ENCODE measurements at regions not wholly inside any gene's neighbourhood (a gene's known extent, or its start where the extent isn't known, plus 50 kb on each side); places are given as distances from the start of the nearest gene placed in this dataset.

GRCh38 chr5:68898951-68899471 lies 194.8 kb upstream of the SLC30A5 start:
- 56% methylated on average over 4 of the region's 4 CpGs for WGBS (ENCODE audit: low lambda C conversion rate)
- no peak for DNase-seq (ENCODE audit: low spot score)
- no peak for FAIRE-seq
- CTCF ChIA-PET (ENCODE audit: low intra/inter-chr PET ratio, low total read pairs): no interaction called here
- in situ Hi-C loops (cut with HindIII; ENCODE audit: extremely low pct_ligation_motif_present, low pct_unique_long_range_greater_than_20kb): no loop called here
- no peaks in the 10 kb centered on the region for H3K9me3 ChIP-seq (ENCODE audit: low read length)
- H3K27ac ChIP-seq (ENCODE audit: extremely low read length, insufficient read depth, low read length): no peak overlapping the region
- no peaks in the 10 kb centered on the region for H4K20me1 ChIP-seq (ENCODE audit: insufficient read depth, low read length)
- no peaks in the 10 kb centered on the region for H3K79me2 ChIP-seq (ENCODE audit: insufficient read depth, low read length)
- intact Hi-C loops (cut with micrococcal nuclease; ENCODE audit: unreplicated experiment): no loop called here
- no peak overlapping the region for H2AFZ ChIP-seq (ENCODE audit: low read length)
- no peak overlapping the region for H3K4me3 ChIP-seq (replicated peaks in 1 of 3; ENCODE audit: insufficient read depth in 1 of 3, low read depth in 2 of 3, low read length in 3 of 3)
- ATAC-seq: no peak
- no peaks in the 10 kb centered on the region for H3K4me1 ChIP-seq (ENCODE audit: insufficient read depth, low read length)
- H3K36me3 ChIP-seq (replicated peaks in 1 of 2; ENCODE audit: control insufficient read depth in 1 of 2, insufficient read depth in 2 of 2, low read length in 2 of 2): no peaks in the 10 kb centered on the region
- no peak overlapping the region for H3K9ac ChIP-seq (ENCODE audit: insufficient read depth, low read depth, low read length)
- no peaks in the 10 kb centered on the region; a peak in 1 of 5 replicates for H3K27me3 ChIP-seq (ENCODE audit: control insufficient read depth in 1 of 2, insufficient read depth in 2 of 2, low read length in 2 of 2)
- no TSS peak for BruUV-seq (replicated peaks)
- no peak overlapping the region for H3K4me2 ChIP-seq (ENCODE audit: low read depth, low read length)
- POLR2A ChIA-PET: no interaction called here
- TF ChIP-seq ZBTB4 (CRISPR knock-in tag; IDR thresholded peaks at IDR 0.05; ENCODE audit: borderline replicate concordance) (no peak), RFX5 (IDR thresholded peaks at IDR 0.05; ENCODE audit: low read depth, low read length) (no peak), ZNF34 (CRISPR knock-in tag; IDR thresholded peaks at IDR 0.05; ENCODE audit: borderline replicate concordance) (no peak), GMEB1 (CRISPR knock-in tag; IDR thresholded peaks at IDR 0.05; ENCODE audit: borderline replicate concordance) (no peak), SIN3B (IDR thresholded peaks at IDR 0.05; ENCODE audit: low read length) (no peak), ZNF639 (CRISPR knock-in tag; conservative IDR thresholded peaks at IDR 0.05) (no peak), ZNF703 (CRISPR knock-in tag; IDR thresholded peaks at IDR 0.05; ENCODE audit: borderline replicate concordance) (no peak), ZNF331 (CRISPR knock-in tag; IDR thresholded peaks at IDR 0.05) (no peak), ZBTB37 (CRISPR knock-in tag; IDR thresholded peaks at IDR 0.05) (no peak), ZNF563 (CRISPR knock-in tag; IDR thresholded peaks at IDR 0.05) (no peak), SRSF1 (optimal IDR thresholded peaks at IDR 0.05; ENCODE audit: low read depth, low read length) (no peak), ZNF281 (CRISPR knock-in tag; IDR thresholded peaks at IDR 0.05; ENCODE audit: borderline replicate concordance) (no peak), ZBTB42 (CRISPR knock-in tag; IDR thresholded peaks at IDR 0.05) (no peak)

Data from HepG2 (cell line).